Transverse colon (tissue), 3 donors: ENCODE measurements at regions not wholly inside any gene's neighbourhood (a gene's known extent, or its start where the extent isn't known, plus 50 kb on each side); places are given as distances from the start of the nearest gene placed in this dataset.

ENCODE experiments used
- POLR2A ChIP-seq: fragments of 450-650 bp; IDR thresholded peaks from one replicate; pipeline ENCODE4 v1.6.1; 2016; ENCODE audit warnings: antibody characterized with exemption, mild to moderate bottlenecking, moderate library complexity
- TF ChIP-seq, protein P1 (sequence below), 5 experiments: fragments of 200-600 bp in 3 of 5; fragments of 450-650 bp in 2 of 5; sonication (generic) in 3 of 5; IDR thresholded peaks; 1 replicate in 2 of 5; 2 replicates in 3 of 5; pipeline ENCODE4 v1.5.1; 2016 to 2017; ENCODE audit warnings: antibody characterized with exemption in 5 of 5, inconsistent platforms in 3 of 5, mild to moderate bottlenecking in 2 of 5, moderate library complexity in 1 of 5

DNA sequence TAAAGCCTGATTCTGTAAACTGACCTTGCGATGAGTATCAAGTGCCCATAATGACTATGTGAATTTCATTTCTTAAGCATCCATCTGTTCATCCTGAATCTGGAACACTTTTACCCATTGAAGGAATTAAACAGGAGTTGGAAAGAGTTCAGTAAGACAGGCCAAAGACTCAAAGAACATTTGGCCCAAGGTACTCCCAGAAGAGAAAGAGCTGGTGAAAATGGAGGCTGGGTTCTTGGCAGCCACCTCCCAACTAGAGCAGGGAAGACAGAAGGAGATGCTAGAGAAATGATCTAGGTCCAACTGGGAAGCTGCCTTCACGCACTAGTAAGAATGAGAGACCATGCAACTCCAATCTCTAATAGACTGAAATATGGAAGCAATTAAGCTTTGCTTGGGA is 57.1 kb upstream of the ADRA1D start:
- TF ChIP-seq, protein P1, sequence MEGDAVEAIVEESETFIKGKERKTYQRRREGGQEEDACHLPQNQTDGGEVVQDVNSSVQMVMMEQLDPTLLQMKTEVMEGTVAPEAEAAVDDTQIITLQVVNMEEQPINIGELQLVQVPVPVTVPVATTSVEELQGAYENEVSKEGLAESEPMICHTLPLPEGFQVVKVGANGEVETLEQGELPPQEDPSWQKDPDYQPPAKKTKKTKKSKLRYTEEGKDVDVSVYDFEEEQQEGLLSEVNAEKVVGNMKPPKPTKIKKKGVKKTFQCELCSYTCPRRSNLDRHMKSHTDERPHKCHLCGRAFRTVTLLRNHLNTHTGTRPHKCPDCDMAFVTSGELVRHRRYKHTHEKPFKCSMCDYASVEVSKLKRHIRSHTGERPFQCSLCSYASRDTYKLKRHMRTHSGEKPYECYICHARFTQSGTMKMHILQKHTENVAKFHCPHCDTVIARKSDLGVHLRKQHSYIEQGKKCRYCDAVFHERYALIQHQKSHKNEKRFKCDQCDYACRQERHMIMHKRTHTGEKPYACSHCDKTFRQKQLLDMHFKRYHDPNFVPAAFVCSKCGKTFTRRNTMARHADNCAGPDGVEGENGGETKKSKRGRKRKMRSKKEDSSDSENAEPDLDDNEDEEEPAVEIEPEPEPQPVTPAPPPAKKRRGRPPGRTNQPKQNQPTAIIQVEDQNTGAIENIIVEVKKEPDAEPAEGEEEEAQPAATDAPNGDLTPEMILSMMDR (IDR thresholded peaks at IDR 0.05): no peak
- TF ChIP-seq POLR2A: no peak
